T-helper 2 cell (primary cell): ENCODE measurements at regions not wholly inside any gene's neighbourhood (a gene's known extent, or its start where the extent isn't known, plus 50 kb on each side); places are given as distances from the start of the nearest gene placed in this dataset.
A peak's percentile ranks its signal among the peaks of the same experiment; 100 is the strongest.

Experiments
- DNase-seq, 5 experiments: peaks; one replicate each; pipeline versions ENCODE4 v3.0.0 to v3.0.0-alpha.2; 2012 to 2022

DNA sequence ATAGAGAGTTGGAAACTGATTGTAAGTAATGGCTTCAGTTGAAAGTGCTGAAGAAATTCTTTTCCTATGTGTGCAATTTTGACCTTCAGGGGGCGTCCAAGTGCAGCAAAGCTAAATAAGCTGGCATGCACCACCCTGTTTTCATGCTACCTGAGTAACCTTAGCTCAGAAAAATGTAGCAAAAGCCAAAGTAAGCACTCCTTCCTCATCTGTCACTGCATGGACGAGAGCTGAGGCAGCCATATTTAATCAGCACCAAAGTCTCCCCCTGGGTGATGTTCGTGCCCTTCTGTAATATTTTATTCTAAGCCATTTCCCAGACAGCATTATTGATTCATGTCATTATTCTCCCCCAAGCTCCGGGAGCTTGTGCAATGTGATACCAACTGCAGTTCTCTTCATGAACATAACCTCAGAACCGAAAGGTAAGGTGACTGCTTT, 123.1 kb downstream of the RPS12 start:
- DNase-seq: peak in 1 of 5 experiments; percentile 18

DNA sequence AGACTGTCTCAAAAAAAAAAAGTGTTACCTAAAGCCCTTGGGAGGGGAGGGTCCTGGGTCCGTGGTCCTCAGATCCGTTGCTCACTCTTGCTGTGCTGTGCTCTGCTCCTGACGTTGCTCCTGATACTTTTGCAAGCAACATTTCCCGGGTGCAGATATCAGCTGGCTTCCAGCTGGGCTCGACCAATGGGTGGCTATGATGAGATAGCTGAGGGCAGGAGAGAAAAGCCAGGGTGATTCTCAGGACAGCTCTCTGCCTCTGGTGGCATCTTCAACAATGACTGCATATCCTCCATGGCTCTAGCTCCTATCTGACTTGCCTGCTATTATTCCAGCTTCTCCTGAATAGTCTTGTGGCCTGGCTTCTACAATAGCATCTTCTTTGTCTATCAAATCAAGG, 134.5 kb downstream of the RPS12 start:
- DNase-seq: no peak

DNA sequence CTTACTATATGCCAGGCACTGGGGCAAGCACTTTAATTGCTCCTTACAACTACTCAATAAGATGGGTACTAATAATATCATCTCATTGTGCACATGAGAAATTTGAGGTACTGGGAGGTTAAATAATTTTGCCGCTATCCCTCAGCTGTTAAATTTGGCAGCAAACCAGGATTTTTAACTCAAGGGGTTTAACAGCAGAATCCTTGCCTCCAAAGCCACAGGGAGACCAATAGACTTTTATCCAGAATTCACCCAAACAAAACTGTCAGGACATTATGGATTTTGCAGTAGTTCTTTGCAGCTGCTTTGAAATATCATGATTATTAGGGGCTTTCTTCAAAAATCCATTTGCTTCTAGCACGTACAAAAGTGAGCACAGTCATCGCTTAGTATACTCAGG, 136.2 kb downstream of the RPS12 start:
- DNase-seq: no peak

DNA sequence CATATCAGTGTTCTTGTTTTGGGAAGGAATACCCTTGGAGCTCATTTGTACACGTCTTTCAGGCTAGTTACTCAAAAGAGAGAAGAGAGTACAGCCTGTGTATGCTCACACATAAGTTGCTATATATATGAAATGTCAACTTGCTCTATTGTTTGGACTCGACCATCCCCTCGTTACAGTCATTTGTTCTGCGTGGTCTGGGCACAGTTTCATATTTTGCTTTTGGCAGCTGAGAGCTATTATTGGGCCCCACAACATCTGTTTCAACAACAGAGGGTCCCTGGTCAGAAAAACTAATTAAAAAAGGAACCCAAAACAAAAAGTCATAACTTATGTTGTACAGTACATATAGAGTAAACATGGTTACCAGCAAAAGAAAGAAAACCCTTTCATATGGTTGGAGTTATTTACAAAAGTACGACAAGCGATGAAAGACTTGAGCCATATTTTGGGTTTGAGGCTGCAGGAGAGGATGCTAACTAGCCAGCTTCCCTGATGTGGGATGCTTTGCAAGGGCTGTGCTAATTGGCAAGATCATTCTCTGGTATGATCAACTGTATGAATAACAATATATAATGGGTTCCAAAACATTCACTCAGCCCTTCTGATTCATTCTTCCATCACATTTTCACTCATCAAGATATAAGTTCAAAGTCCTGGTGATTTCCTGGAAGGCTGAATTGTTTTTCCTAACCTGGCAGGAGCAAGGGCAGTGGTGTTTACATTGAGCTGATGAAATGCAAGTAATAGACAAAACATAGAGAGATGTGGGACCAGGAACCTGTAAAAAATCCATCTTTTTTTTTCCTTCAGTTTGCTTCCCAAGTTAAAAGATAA, 137.9 kb downstream of the RPS12 start:
- DNase-seq: no peak

DNA sequence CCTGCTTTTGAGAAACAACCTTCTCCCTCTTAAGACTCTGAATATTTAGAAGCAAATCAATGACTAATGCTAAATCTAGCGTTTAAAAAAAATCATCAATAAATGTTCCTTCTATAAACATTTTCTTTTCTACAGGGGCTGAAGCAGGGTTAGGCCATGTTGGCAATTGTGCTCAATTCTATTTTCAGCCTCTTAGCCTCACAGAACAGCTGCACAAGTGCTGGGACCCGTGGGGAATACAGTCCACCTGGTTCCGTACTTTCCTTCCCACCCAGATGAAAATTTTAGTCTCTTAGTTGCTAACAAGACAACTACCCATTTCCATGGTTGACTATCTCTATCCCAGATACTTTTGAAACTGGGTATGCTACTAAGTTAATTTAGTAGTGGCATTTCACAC, 138.6 kb downstream of the RPS12 start:
- DNase-seq: no peak

DNA sequence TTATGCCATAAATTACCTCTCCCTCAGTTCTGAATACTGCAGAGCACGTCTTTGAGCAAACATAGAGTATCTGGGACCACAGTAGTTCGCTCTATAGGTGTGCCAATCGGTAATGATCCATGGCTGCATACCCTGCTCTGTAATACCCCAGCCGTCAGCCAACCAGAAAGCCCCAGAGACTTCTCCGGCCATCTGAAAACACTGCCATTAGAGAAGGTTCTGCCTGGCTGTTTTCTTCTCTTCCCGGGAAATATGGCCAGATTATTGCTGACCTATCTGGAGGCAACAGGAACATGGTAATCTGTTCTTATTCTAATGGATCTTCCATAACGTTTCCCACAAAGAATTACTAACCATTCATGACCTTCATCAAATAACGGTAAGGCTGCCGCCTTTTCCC, 139.9 kb downstream of the RPS12 start:
- DNase-seq: no peak

DNA sequence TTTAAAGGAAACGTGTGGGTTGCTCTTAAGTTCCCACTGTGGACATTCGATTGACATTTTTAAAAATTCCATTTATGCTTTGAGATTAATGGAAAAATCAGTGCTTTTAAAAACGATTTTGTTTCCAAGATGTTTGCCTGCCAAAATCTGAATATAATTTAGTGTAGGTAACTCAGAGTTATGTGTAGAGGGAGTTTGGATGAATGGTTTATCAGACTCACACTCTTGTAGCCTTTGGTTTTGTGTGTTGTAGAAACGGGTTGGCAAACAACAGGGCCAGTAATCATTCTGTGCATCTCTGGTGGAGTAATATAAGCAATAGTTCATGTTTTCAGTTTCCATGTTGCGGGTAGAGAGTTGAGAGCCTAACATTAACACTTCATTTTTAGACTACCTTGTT, 140.6 kb downstream of the RPS12 start:
- DNase-seq: peak in 1 of 5 experiments; percentile 6

DNA sequence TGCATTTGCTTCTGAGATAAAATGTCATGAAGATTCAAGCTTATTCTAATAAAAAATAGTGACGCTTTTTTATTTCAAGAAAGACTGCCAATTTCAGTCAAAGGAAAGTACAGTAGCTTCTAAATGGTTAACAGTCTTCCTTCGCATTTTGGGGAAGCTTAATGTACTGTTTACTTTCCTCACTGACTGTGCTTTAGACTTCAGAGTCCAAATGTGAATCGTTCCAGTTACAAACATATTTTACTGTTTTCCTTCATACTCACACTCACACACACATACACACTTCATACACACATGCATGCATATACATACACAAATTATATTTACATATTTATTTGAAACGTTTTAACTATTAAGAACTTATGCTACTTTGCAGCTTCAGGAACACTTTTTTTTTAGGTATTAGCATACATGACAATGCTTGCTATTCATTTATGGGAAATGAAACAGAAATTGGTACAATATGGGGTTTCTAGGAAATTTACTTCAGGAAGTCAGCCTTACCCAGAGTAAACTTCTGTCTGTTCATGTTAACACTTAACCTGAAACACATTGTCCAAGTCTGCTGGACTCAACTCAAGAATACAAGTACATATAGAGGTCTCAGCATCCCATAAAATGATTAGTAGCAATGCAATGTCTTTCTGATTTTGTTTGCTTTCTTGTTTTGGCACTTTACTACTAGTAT, 145.4 kb downstream of the RPS12 start:
- DNase-seq: no peak

DNA sequence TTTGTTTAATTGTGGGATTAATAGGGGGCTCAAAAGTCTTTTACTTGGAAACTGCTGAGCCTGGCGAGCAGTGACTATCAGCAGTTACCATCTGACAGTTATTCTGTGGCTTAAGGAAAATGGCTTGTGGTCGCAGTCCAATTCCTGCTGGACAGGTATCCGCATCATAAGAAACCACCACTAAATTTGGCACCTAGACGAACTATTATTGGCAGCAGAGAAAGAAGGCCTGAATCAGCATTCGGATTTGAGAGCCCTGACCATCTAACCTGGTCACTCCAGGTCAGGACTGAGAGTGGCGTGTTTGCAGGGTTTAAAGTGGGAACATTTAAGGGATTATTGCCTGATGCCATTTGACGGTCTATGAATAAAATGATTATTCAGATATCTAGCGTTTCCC, 146.4 kb downstream of the RPS12 start:
- no peak for DNase-seq

DNA sequence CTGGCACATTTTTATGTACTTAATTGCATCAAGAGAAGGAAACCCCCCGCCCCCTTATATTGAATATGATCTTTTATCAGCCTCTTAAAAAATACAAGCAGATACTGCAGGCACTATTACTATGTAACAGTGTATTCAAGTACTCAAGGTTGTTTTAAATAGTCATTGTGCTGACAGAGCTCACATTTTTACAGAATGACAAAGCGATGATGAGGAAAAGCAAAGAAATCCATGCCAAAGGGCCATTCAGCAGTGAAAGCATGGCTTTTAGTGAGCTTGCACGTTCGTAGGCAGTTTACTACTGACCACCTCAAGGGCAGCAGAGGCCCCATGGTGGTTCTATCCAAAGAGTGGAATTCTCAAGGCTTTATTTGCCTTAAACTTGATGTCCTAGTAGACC, 146.8 kb downstream of the RPS12 start:
- no peak for DNase-seq

DNA sequence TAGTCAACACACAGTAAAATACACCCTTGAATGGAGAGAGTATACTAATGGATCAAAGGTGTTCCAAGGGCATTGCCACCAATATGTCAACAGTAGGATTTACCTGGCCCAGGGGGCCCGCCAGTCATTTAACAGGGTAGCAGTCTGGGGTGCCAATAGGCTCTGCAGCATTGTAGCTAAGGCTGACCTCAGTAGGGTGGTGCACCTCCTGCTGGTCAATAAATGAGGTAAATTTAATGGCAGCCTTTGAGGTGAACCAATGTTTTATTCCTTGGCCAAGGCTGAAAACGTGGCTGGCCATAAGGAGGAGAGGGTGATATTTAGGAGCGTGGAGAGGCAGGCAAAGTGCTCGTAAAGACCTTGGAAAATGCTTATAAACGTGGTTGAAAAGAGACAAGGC, 147.2 kb downstream of the RPS12 start:
- DNase-seq: peak in 1 of 5 experiments; percentile 8

DNA sequence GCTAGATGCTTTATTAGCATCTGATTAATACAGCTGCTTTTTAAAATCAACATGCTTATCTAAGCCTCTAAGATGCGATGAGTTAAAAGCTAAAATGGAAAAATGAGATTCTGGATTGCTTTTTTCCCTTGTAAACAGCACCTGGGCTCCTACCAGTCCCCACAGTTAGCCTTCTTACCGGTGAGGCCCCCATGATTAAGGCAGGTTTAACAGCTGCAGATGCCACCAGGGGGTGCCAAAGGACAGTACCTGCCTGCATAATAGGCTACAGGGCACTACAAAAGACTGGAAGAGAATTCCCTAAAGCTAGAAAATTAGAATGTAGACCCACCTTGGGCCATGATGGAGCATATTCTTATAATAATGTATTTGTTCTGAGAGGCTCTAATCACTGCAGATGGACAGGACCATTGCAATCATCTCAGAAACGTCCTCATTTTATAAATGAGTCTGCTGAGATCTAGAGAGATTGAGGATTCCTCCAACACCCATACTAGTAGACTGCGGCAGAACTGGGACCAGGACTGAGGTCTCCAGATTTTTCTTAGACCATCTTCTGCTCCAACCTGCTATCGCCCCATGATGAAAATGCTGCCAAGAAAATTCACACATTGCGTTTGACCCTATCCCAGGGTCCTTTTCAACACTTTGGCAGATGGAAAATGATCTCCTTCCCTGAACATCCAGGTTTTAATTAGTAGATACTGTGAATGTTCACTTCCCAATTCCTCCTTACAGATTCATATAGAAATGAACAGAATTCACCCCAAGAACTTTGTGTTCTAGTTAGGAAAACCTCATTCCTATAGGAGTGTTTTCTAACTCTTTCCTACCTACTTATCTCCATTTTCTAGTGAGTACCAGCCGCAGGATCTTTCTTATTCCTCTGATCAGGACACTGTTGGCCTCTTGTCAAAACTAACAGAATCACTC, 148.8 kb downstream of the RPS12 start:
- peak in 3 of 5 experiments; percentile 13 to 45 (median 30) for DNase-seq

DNA sequence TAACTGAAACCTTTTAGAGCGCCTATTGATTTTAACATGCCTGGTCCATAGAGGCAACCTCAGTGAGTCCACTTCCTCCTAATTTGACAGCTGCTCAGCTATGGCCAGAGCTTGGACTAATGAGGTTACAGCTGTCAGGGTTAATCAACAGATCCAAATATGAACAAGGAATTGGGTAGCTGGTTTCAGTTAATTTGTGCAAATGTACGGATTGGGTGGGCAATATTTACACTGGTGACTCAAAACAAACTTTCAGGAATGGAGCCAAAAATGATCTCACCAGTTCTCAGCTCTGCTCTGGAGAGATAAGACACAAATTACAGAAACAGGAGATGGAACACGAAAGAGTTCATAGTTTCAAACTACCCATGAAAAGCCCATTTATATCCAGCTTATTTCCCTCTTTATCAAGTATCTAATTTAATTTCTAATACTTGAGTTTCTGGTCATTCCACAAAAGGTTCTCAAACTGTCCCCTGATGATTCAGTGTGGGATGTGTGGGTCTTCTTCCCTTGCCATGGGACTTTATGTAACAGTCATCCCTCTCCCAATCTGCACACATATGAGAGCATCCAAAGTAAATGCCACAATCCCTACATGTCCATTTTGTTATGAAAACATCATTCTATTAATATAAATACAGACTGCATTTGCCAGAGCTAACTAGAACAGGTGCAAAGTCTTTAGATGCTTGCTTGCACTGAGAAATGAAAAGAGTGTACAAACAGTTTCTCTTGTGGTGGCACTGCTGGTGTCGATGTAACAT, 149.9 kb downstream of the RPS12 start:
- DNase-seq: no peak

DNA sequence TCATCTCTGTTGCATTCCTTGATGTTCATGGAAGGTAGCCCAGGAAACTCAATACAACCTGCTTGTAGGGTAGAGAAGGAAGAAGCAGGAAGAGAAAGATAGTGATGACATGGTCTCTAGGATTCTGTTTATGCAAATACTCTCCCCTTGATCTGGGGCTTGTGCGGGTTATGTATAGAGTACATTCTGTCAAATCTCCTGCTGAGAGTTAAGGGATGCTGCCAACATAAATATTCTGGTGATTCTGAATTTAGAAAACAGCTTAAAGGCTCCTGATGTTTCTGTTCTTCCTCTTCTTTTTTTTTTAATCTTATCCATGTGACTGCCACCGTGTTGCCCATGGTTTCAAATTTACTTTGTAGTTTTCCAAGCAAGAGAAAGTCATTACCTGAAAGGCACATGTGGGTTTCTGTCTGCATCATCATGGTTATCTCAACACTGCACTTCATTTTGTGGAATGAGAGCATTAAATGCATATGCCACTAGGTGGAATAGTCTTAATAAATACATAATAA, 150.6 kb downstream of the RPS12 start:
- DNase-seq: no peak

DNA sequence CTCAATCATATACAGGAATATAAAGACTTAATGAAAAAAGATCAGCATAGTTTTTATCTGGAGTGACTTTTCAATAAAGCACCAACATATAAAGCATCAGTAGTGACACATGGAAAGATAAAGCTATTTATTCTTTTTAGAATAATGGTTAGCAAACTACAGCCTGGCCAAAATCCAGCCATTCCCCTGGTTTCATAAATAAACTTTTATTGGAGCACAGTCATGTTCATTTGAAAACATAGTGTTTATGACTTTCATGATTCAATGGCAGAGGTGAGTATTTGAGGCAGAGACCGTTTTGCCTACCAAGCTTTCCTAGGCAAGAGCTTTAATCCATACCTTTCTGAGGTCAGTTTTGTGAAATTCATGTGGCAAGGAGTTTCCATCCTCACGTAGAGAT, 153.5 kb downstream of the RPS12 start:
- no peak for DNase-seq

DNA sequence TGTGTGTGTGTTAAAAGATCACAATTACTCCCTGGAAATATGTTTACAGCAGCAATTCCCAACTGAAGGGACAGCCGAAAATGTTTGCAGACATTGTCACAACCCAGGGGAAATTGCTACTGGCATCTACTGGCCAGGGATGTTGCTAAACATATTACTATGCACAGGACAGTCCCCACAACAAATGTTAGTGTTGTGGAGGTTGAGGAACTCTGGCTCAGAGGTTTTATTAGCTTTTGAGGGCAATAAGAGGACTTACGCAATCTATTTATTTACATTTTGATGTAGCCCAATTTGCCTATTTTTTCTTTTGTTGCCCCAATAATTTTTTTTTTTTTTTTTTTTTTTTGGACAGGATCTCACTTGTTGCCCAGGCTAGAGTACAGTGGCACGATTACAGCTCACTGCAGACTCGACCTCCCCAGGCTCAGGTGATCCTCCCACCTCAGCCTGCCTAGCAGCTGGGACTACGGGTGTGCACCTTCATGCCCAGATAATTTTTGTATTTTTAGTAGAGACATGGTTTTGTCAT, 154.1 kb downstream of the RPS12 start:
- no peak for DNase-seq

DNA sequence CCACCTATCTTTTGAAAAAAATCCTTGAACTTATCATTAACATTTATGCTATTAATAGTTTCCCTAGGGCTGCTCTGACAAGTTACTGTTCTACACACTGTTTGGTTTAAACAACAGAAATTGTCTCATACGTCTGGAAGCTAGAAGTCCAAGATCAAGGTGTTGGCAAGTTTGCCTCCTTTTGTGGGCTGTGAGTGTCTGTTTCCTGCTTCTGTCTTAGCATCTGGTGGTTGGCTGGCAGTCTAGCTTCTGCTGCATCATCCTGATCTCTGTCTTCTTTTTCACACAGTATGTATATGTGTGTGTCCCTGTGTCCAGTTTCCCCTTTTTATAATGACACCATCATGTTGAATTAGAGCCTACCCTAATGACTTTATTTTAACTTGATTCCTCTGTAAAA, 154.8 kb downstream of the RPS12 start:
- no peak for DNase-seq

DNA sequence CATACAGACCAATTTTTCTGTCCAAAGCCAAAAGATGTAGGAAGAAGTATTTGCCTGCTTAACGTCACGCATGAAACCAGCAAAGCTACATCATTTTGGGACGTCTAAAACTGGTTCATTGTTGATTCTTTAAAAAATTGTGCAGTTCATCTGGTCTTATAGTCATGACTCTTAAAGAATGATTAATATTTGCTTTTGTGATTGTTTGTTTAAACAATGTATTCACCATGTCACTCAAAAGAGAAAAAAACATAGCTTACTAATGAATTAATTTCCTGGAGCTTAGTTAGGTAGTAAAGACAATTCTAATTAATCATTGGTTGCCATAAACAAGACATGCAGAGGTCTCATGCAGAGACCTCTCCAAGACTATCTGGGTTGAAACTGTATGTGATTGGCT, 157.3 kb downstream of the RPS12 start:
- no peak for DNase-seq

DNA sequence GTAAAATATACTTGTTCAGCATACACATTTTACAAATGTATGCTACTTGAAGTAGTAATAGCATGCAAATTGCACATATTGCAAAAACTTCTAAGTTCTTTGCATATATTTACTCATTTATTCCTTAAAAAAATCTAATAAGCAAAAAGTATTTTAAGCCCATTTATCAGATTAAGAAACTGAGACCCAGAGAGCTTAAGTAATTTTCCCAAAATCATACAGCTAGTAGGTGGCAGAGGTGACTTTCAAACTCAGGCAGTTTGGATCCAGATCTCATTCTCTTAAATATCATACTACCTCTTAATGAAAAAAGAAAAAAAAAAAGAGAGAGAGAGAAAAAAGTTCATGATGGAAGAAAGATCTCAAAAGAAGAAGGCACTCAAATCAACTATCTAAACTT, 157.9 kb downstream of the RPS12 start:
- no peak for DNase-seq

DNA sequence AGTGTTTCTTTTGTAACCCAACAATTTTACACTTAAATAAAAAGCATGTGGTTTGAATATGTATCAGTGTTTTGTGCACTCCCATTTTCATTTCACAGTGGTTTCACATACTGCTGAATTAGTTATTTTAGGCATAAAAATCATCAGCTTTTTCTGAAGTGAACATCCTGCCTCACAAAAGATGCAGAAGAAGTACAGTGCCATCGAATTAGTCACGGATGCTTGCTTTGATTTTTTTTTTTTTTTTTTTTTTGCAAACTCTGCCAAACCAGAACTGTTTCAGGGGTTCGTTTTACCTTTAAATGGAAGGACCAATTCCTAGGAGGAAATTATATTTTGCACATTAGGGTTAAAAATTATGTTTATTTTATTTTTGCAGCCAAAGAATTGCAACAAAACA, 158.6 kb downstream of the RPS12 start:
- no peak for DNase-seq

DNA sequence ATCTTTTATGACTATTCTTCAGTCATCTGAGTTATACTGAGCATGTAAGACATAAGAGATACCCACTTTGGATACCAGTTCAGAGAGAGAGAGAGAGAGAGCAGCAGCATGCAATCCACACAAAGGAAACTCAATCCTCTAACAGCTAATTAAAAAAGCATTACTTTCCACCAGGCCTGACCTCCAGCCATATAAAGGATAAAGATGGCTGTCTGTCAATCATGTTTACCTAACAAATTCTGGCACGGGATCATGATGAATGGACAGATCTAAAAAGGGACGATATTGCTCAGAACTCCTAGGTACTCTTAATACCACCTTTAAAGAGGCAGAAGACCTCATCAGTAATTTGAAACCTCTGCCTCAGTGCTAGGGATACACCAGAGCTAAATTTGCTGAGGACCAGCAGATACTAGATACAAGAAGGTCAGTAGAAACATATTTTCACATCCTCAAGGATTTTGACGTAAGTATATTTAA, 159.2 kb downstream of the RPS12 start:
- DNase-seq: no peak

DNA sequence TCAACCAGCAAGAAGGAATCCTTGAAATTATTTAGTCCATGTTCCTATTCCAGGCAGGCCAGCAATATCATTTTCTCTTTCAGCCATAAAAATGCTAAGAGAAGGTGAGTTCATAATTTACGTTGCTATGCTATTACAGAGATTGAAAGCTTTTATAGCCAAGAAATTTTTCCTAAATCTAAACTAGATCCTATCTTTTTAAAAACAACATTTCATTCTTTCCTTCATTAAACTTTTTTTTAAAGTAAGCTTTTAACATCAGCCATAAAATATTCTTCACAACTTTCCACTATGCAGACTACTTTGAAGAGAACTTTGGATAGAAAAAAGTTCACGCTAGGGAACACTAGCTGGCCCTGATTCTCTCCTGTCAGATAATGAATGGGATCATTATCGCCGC, 159.8 kb downstream of the RPS12 start:
- DNase-seq: no peak
